GM12892 (cell line): ENCODE measurements at regions not wholly inside any gene's neighbourhood (a gene's known extent, or its start where the extent isn't known, plus 50 kb on each side); places are given as distances from the start of the nearest gene placed in this dataset.

ENCODE experiments used
- POLR2A ChIP-seq: IDR thresholded peaks from 2 replicates; pipeline ENCODE4 v1.6.1; 2011; ENCODE audit warnings: low read depth, low read length, control low read depth
- POLR2AphosphoS5 ChIP-seq: IDR thresholded peaks from 2 replicates; pipeline ENCODE4 v1.6.1; 2011; ENCODE audit warnings: low read depth, low read length, control low read depth
- TAF1 ChIP-seq: IDR thresholded peaks from 2 replicates; pipeline ENCODE4 v1.6.1; 2011; ENCODE audit warnings: low read depth, mild to moderate bottlenecking, control low read depth, low read length, borderline replicate concordance

GRCh38 chr20:40459299-40459698 is 229.7 kb downstream of the MAFB start:
- TF ChIP-seq POLR2A: no peak
- no peak for TF ChIP-seq POLR2AphosphoS5
- no peak for TF ChIP-seq TAF1
